PC-3 (cell line): ENCODE measurements at regions not wholly inside any gene's neighbourhood (a gene's known extent, or its start where the extent isn't known, plus 50 kb on each side); places are given as distances from the start of the nearest gene placed in this dataset.

ENCODE experiments used
- ATAC-seq: fragments of 200-7000 bp; cut with Tn5 transposase; 2 replicates; pipeline ENCODE4 v1.9.1; 2020; ENCODE audit warnings: mild to moderate bottlenecking, moderate library complexity
- BruUV-seq: library from RNA; stranded (reverse); fragments of 400-500 nt; replicated peaks from 2 replicates; lab custom pipeline; 2021; lab: Mats Ljungman, UMichigan
- CTCF ChIA-PET: fragments of 300-600 bp; sonication (Branson Sonifier 250); formaldehyde crosslinking; loops from one replicate; lab custom pipeline; 2022; ENCODE audit warnings: antibody characterized with exemption; lab: Charles Lee
- POLR2A ChIA-PET: fragments of 300-600 bp; sonication (Branson Sonifier 250); formaldehyde crosslinking; loops from one replicate; lab custom pipeline; 2022; ENCODE audit warnings: antibody characterized with exemption; ENCODE audit not compliant: unreplicated experiment; lab: Charles Lee
- DNase-seq: peaks from one replicate; pipeline ENCODE4 v3.0.0-alpha.2; 2015
- H2AFZ ChIP-seq: fragments of 300-600 bp; sonication (generic); 2 replicates; pipeline ENCODE4 v1.6.0; 2016; ENCODE audit warnings: antibody characterized with exemption, low read length
- H3F3A ChIP-seq: fragments of 300-600 bp; sonication (generic); one replicate; pipeline ENCODE4 v1.6.0; 2017; ENCODE audit warnings: antibody characterized with exemption, low read length, control low read depth, mild to moderate bottlenecking; ENCODE audit not compliant: unreplicated experiment
- H3K27ac ChIP-seq: fragments of 300-600 bp; sonication (generic); 2 replicates; pipeline ENCODE4 v1.5.1; 2016; ENCODE audit warnings: mild to moderate bottlenecking, low read length
- H3K27me3 ChIP-seq: fragments of 300-600 bp; sonication (generic); 2 replicates; pipeline ENCODE4 v1.6.1; 2016; ENCODE audit warnings: low read length, mixed read lengths
- H3K36me3 ChIP-seq: fragments of 300-600 bp; sonication (generic); 2 replicates; pipeline ENCODE4 v1.6.1; 2016; ENCODE audit warnings: low read depth, mixed run types, low read length, mixed read lengths
- H3K4me1 ChIP-seq: fragments of 300-600 bp; sonication (generic); 2 replicates; pipeline ENCODE4 v1.5.1; 2016; ENCODE audit warnings: low read length; ENCODE audit not compliant: insufficient read depth
- H3K4me2 ChIP-seq: fragments of 300-600 bp; sonication (generic); 2 replicates; pipeline ENCODE4 v1.6.0; 2016; ENCODE audit warnings: low read length
- H3K4me3 ChIP-seq: fragments of 300-600 bp; sonication (generic); 2 replicates; pipeline ENCODE4 v1.5.1; 2016; ENCODE audit warnings: mild to moderate bottlenecking, low read length, mixed read lengths
- H3K79me2 ChIP-seq: fragments of 300-600 bp; sonication (generic); 2 replicates; pipeline ENCODE4 v1.6.1; 2017; ENCODE audit warnings: low read length, mixed read lengths
- H3K9ac ChIP-seq: fragments of 300-600 bp; sonication (generic); 2 replicates; pipeline ENCODE4 v1.6.0; 2016; ENCODE audit warnings: mild to moderate bottlenecking, low read length
- H3K9me2 ChIP-seq: fragments of 300-600 bp; sonication (generic); replicated peaks from 2 replicates; pipeline ENCODE4 v1.6.1; 2016; ENCODE audit warnings: mixed run types, low read length, mixed read lengths
- H3K9me3 ChIP-seq: fragments of 300-600 bp; sonication (generic); 2 replicates; pipeline ENCODE4 v1.6.1; 2016; ENCODE audit warnings: low read length, mixed read lengths
- H4K20me1 ChIP-seq: fragments of 300-600 bp; sonication (generic); 2 replicates; pipeline ENCODE4 v1.6.1; 2016; ENCODE audit warnings: low read length, mixed read lengths
- EZH2 ChIP-seq: fragments of 300-600 bp; sonication (generic); IDR thresholded peaks from one replicate; pipeline ENCODE4 v1.6.1; 2017; ENCODE audit warnings: antibody characterized with exemption, mild to moderate bottlenecking, low read length; ENCODE audit not compliant: unreplicated experiment
- EZH2phosphoT487 ChIP-seq: fragments of 300-600 bp; sonication (generic); IDR thresholded peaks from 2 replicates; pipeline ENCODE4 v1.6.1; 2018; ENCODE audit warnings: mild to moderate bottlenecking, antibody characterized with exemption, low read length, borderline replicate concordance
- intact Hi-C: fragments of 100-400 bp; cut with micrococcal nuclease; formaldehyde crosslinking; loops from 2 replicates; pipeline ENCODE4 v1.9.0; 2023
- TF ChIP-seq, protein P1 (sequence below): fragments of 300-600 bp; sonication (generic); conservative IDR thresholded peaks from 2 replicates; pipeline ENCODE4 v1.5.1; 2017; ENCODE audit warnings: antibody characterized with exemption, low read depth, mild to moderate bottlenecking, low read length

DNA sequence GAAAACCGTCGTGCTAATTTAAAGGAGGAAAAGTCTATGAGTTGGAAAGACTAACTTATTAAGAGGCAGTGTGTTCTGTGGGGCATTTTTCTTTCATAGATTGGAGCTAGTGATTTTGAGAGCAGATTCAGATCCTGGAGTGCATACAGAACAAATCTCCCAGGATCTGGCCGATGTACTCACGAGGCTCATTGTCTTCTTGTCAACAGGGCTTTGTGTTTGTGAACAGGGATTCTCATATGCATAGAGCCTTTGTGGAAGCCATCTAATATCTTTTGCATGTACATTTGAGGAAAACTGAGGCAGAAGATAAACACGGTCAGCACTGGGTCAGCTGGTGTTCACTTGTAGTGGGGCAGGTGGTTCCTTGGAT, 482.9 kb upstream of the TSHZ3 start:
- Histone ChIP-seq H3K9ac (no peak overlapping the region), H3K4me1 (no peaks in the 10 kb centered on the region), H3K79me2 (no peaks in the 10 kb centered on the region), H3K36me3 (no peaks in the 10 kb centered on the region), H3K9me3 (0 out of 2 replicates have a peak, but pooled peaks cover 3% of the 10 kb centered on the region), H4K20me1 (no peaks in the 10 kb centered on the region), H3K4me3 (no peak overlapping the region), H2AFZ (no peak overlapping the region), H3K27ac (no peak overlapping the region), H3K9me2 (no peaks in the 10 kb centered on the region), H3K27me3 (no peaks in the 10 kb centered on the region), H3F3A (no peaks in the 10 kb centered on the region), H3K4me2 (no peak overlapping the region)
- ATAC-seq (no peak), DNase-seq (no peak)
- BruUV-seq, result no TSS peak
- ChIA-PET POLR2A (no interaction called here), CTCF (no interaction called here)
- intact Hi-C loops, result no loop called here
- no peak for TF ChIP-seq EZH2
- TF ChIP-seq, protein P1, sequence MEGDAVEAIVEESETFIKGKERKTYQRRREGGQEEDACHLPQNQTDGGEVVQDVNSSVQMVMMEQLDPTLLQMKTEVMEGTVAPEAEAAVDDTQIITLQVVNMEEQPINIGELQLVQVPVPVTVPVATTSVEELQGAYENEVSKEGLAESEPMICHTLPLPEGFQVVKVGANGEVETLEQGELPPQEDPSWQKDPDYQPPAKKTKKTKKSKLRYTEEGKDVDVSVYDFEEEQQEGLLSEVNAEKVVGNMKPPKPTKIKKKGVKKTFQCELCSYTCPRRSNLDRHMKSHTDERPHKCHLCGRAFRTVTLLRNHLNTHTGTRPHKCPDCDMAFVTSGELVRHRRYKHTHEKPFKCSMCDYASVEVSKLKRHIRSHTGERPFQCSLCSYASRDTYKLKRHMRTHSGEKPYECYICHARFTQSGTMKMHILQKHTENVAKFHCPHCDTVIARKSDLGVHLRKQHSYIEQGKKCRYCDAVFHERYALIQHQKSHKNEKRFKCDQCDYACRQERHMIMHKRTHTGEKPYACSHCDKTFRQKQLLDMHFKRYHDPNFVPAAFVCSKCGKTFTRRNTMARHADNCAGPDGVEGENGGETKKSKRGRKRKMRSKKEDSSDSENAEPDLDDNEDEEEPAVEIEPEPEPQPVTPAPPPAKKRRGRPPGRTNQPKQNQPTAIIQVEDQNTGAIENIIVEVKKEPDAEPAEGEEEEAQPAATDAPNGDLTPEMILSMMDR, result no peak
- TF ChIP-seq EZH2phosphoT487, result no peak

DNA sequence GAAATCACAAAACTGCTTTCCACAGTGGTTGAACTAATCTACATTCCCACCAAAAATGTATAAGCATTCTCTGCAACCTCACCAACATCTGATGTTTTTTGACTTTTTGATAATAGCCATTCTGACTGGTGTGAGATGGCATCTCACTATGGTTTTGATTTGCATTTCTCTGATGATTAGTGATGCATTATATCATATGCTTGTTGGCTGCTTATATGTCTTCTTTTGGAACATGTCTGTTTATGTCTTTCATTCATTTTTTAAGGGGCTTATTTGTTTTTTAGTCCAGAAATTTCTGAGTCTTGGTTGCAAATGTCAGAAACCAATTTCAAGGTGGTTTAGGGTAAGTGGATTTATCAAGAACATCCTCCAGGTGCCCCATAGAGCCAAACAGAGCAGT, 484.8 kb upstream of the TSHZ3 start:
- Histone ChIP-seq H3K27ac (no peak overlapping the region), H3K79me2 (no peaks in the 10 kb centered on the region), H3K9me2 (no peaks in the 10 kb centered on the region), H3K4me1 (no peaks in the 10 kb centered on the region), H3K4me2 (no peak overlapping the region), H2AFZ (no peak overlapping the region), H3K4me3 (no peak overlapping the region), H3K9ac (no peak overlapping the region), H3F3A (no peaks in the 10 kb centered on the region), H3K9me3 (0 out of 2 replicates have a peak, but pooled peaks cover 3% of the 10 kb centered on the region), H4K20me1 (no peaks in the 10 kb centered on the region), H3K36me3 (no peaks in the 10 kb centered on the region), H3K27me3 (no peaks in the 10 kb centered on the region)
- DNase-seq (no peak), ATAC-seq (no peak)
- intact Hi-C loops, result no loop called here
- ChIA-PET POLR2A (no interaction called here), CTCF (no interaction called here)
- TF ChIP-seq EZH2phosphoT487 (no peak), EZH2 (no peak)
- TF ChIP-seq, protein P1, result no peak
- BruUV-seq, result no TSS peak

DNA sequence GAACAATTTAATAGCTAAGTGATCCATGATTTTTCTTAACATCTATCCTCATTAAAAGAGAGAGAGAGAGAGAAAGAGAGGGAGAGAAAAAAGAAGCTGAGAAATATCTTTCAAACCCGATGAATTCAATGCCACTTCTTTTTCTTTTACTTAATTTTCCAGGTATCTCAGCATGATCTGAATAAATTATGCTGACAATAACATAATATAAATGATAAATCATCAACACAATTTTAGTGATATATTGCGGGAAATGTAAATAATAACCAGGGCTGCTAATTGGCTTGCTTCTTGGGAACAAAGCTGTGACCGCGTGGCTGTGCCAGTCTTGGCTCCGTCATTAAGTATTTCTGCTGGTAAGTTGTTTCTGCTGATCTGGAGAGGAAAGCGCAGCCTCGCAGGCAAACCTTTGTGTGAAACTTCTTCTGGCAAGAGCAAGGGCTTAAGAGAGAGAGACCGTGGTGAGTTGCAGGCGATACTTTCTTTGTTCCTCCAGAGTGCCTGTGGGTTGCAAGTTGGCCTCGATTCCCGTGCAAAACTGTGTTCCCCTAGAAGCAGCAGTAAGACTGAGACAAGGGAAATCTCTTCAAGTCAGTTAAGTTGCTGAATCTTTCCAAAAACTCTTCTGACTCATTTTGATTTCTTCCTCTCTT, 489.1 kb upstream of the TSHZ3 start:
- ChIA-PET CTCF (no interaction called here), POLR2A (no interaction called here)
- no peaks in the 10 kb centered on the region for H3K4me1 ChIP-seq
- H3K4me2 ChIP-seq, result no peak overlapping the region
- H2AFZ ChIP-seq, result no peak overlapping the region
- no peak overlapping the region for H3K4me3 ChIP-seq
- no peaks in the 10 kb centered on the region for H3K79me2 ChIP-seq
- no peak overlapping the region for H3K9ac ChIP-seq
- H3K27ac ChIP-seq, result no peak overlapping the region
- TF ChIP-seq EZH2phosphoT487 (no peak), EZH2 (no peak)
- TF ChIP-seq, protein P1, result no peak
- intact Hi-C loops, result no loop called here
- DNase-seq (no peak), ATAC-seq (no peak)
- H3F3A ChIP-seq, result no peaks in the 10 kb centered on the region
- no peaks in the 10 kb centered on the region for H3K27me3 ChIP-seq
- H3K9me3 ChIP-seq, result 0 out of 2 replicates have a peak, but pooled peaks cover 3% of the 10 kb centered on the region
- H3K9me2 ChIP-seq, result no peaks in the 10 kb centered on the region
- no peaks in the 10 kb centered on the region for H4K20me1 ChIP-seq
- no TSS peak for BruUV-seq
- H3K36me3 ChIP-seq, result no peaks in the 10 kb centered on the region
